ENCODE measurements at regions not wholly inside any gene's neighbourhood (a gene's known extent, or its start where the extent isn't known, plus 50 kb on each side); places are given as distances from the start of the nearest gene placed in this dataset.

- TF ChIP-seq IRF2 (CRISPR knock-in tag; IDR thresholded peaks at IDR 0.05; ENCODE audit: borderline replicate concordance, low read depth) (no peak), CTCF (IDR thresholded peaks at IDR 0.05) (no peak), USF1 (CRISPR knock-in tag; IDR thresholded peaks at IDR 0.05) (no peak), ESRRA (CRISPR knock-in tag; IDR thresholded peaks at IDR 0.05; ENCODE audit: borderline replicate concordance) (no peak), SP1 (CRISPR knock-in tag; conservative IDR thresholded peaks at IDR 0.05) (no peak), NR3C1 (CRISPR knock-in tag; conservative IDR thresholded peaks at IDR 0.05; ENCODE audit: low read depth) (no peak), NFE2L1 (CRISPR knock-in tag; IDR thresholded peaks at IDR 0.05) (no peak), ZNF121 (CRISPR knock-in tag; IDR thresholded peaks at IDR 0.05) (no peak), ZNF512 (CRISPR knock-in tag; IDR thresholded peaks at IDR 0.05; ENCODE audit: borderline replicate concordance) (no peak)
- TF ChIP-seq, protein P1, sequence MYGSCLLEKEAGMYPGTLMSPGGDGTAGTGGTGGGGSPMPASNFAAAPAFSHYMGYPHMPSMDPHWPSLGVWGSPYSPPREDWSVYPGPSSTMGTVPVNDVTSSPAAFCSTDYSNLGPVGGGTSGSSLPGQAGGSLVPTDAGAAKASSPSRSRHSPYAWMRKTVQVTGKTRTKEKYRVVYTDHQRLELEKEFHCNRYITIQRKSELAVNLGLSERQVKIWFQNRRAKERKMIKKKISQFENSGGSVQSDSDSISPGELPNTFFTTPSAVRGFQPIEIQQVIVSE (CRISPR knock-in tag; IDR thresholded peaks at IDR 0.05; ENCODE audit: borderline replicate concordance): no peak
- TF ChIP-seq, protein P2, sequence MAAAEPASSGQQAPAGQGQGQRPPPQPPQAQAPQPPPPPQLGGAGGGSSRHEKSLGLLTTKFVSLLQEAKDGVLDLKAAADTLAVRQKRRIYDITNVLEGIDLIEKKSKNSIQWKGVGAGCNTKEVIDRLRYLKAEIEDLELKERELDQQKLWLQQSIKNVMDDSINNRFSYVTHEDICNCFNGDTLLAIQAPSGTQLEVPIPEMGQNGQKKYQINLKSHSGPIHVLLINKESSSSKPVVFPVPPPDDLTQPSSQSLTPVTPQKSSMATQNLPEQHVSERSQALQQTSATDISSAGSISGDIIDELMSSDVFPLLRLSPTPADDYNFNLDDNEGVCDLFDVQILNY (CRISPR knock-in tag; IDR thresholded peaks at IDR 0.05): no peak
- TF ChIP-seq, protein P3, sequence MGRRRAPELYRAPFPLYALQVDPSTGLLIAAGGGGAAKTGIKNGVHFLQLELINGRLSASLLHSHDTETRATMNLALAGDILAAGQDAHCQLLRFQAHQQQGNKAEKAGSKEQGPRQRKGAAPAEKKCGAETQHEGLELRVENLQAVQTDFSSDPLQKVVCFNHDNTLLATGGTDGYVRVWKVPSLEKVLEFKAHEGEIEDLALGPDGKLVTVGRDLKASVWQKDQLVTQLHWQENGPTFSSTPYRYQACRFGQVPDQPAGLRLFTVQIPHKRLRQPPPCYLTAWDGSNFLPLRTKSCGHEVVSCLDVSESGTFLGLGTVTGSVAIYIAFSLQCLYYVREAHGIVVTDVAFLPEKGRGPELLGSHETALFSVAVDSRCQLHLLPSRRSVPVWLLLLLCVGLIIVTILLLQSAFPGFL (CRISPR knock-in tag; IDR thresholded peaks at IDR 0.05; ENCODE audit: borderline replicate concordance): no peak
These were observed 240.2 kb downstream of the PTEN start for GRCh38 chr10:88103576-88103975.
